CD4-positive, alpha-beta T cell (primary cell): ENCODE measurements at regions not wholly inside any gene's neighbourhood (a gene's known extent, or its start where the extent isn't known, plus 50 kb on each side); places are given as distances from the start of the nearest gene placed in this dataset.

Experiments
- ATAC-seq: fragments of 200-7000 bp; cut with Tn5 transposase; one replicate; pipeline ENCODE4 v1.10.0; 2022; ENCODE audit warnings: mild to moderate bottlenecking; ENCODE audit not compliant: poor library complexity
- CTCF ChIA-PET: fragments of 350-600 bp; sonication (Branson Sonifier 250); formaldehyde crosslinking; loops from one replicate; lab custom pipeline; 2021; ENCODE audit warnings: antibody characterized with exemption, inconsistent platforms; lab: Charles Lee
- POLR2A ChIA-PET: fragments of 350-600 bp; sonication (Branson Sonifier 250); formaldehyde crosslinking; loops from one replicate; lab custom pipeline; 2021; ENCODE audit warnings: antibody characterized with exemption, inconsistent platforms; lab: Charles Lee
- DNase-seq, 14 experiments: peaks; one replicate each; pipeline ENCODE4 v3.0.0-alpha.2; 2013 to 2020; ENCODE audit warnings: mixed read lengths in 2 of 14
- H3K27ac ChIP-seq, 2 donors: one replicate each; pipeline versions ENCODE4 v1.5.1 to v1.7.0; 2013; ENCODE audit warnings: low read length in 2 of 2, low read depth in 1 of 2, mild to moderate bottlenecking in 1 of 2
- H3K27me3 ChIP-seq, 2 experiments: 1 replicate in 1 of 2; 2 replicates in 1 of 2; pipeline versions ENCODE4 v1.6.1 to v1.7.0; 2013; ENCODE audit warnings: low read length in 2 of 2, control low read depth in 1 of 2, mild to moderate bottlenecking in 1 of 2, moderate library complexity in 1 of 2; ENCODE audit not compliant: insufficient read depth in 2 of 2, control insufficient read depth in 1 of 2
- H3K36me3 ChIP-seq: one replicate; pipeline ENCODE4 v1.6.1; 2013; ENCODE audit warnings: low read length, control low read depth; ENCODE audit not compliant: insufficient read depth
- H3K4me1 ChIP-seq: one replicate; pipeline ENCODE4 v1.6.1; 2013; ENCODE audit warnings: low read length, control low read depth; ENCODE audit not compliant: insufficient read depth
- H3K4me3 ChIP-seq: one replicate; pipeline ENCODE4 v1.5.1; 2013; ENCODE audit warnings: mild to moderate bottlenecking, low read length, moderate library complexity
- H3K9me3 ChIP-seq, 2 experiments: 1 replicate in 1 of 2; 2 replicates in 1 of 2; pipeline versions ENCODE4 v1.6.1 to v1.7.0; 2013; ENCODE audit warnings: low read length in 2 of 2, mild to moderate bottlenecking in 2 of 2, control low read depth in 1 of 2, moderate library complexity in 1 of 2; ENCODE audit not compliant: control insufficient read depth in 1 of 2, insufficient read depth in 1 of 2
- H3K27ac Mint-ChIP-seq: one replicate; pipeline ENCODE4 v1.8.0; 2020; ENCODE audit warnings: mixed read lengths
- H3K27me3 Mint-ChIP-seq: one replicate; pipeline ENCODE4 v1.8.0; 2021; ENCODE audit warnings: mixed read lengths
- H3K36me3 Mint-ChIP-seq: one replicate; pipeline ENCODE4 v1.8.0; 2021; ENCODE audit warnings: low read depth, mixed read lengths
- H3K4me1 Mint-ChIP-seq: one replicate; pipeline ENCODE4 v1.8.0; 2021; ENCODE audit warnings: low read depth, mixed read lengths
- H3K4me3 Mint-ChIP-seq: one replicate; pipeline ENCODE4 v1.8.0; 2020; ENCODE audit warnings: mild to moderate bottlenecking, mixed read lengths
- H3K9me3 Mint-ChIP-seq: one replicate; pipeline ENCODE4 v1.8.0; 2020; ENCODE audit warnings: mixed read lengths
- CTCF ChIP-seq: fragments of 200-600 bp; IDR thresholded peaks from one replicate; pipeline ENCODE4 v1.8.0; 2022; ENCODE audit warnings: antibody characterized with exemption, mild to moderate bottlenecking
- intact Hi-C, 2 experiments: fragments of 100-400 bp; cut with DNase I in 1 of 2; cut with micrococcal nuclease in 1 of 2; formaldehyde crosslinking; loops; one replicate each; pipeline versions ENCODE4 v1.15.1 to v1.9.0; 2023 to 2025; cut with DNase I, micrococcal nuclease

DNA sequence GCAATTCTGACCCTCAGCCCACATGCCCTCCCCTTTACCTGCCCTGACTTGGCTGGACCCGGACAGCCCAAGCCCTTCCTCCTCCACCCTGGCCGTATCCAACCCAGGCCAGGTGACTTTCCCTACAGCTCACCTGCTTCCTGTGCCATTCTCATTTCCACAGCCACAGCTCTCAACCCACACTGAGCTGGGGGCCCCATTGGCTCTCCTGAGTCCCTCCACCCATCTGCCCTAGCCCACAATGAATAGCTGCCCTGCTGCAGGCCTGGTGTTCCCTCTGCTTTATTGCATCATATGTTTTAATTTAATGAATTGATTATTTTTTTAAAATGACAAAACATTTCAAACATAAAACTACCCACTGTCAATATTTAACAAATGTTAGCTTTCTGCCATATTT is 118.5 kb upstream of the BACH2 start:
- H3K27ac ChIP-seq, result no peak overlapping the region
- no peak overlapping the region for H3K4me3 ChIP-seq
- Mint-ChIP-seq H3K4me3 (no peak overlapping the region), H3K4me1 (peaks cover 37% of the 10 kb centered on the region), H3K36me3 (peaks cover 6% of the 10 kb centered on the region), H3K9me3 (no peaks in the 10 kb centered on the region), H3K27ac (no peak overlapping the region), H3K27me3 (peaks cover 5% of the 10 kb centered on the region)
- ATAC-seq (no peak), DNase-seq (no peak)
- H3K27me3 ChIP-seq, result no peaks in the 10 kb centered on the region
- ChIA-PET POLR2A (interaction anchor here (0.8 to 3.9 kb wide), 4 partner anchors 9 to 16 kb away, joined by 3 to 34 read pairs (median 4); no protein-coding TSS in a partner anchor), CTCF (interaction anchor here (2.8 kb wide), 1 partner anchor 22 kb away, joined by 11 read pairs; no protein-coding TSS in a partner anchor)
- intact Hi-C loops, result loop anchor here in 1 of 2 experiments (5.0 kb wide), 1 partner anchor 52 kb away; no protein-coding TSS in a partner anchor
- H3K9me3 ChIP-seq, result no peaks in the 10 kb centered on the region
- TF ChIP-seq CTCF, result no peak
- H3K36me3 ChIP-seq, result no peaks in the 10 kb centered on the region
- peaks cover 42% of the 10 kb centered on the region for H3K4me1 ChIP-seq

GRCh38 chr6:90414352-90414751 is 117.7 kb upstream of the BACH2 start:
- H3K4me1 Mint-ChIP-seq, result peaks cover 37% of the 10 kb centered on the region
- ChIA-PET POLR2A (interaction anchor here (0.8 to 3.9 kb wide), 7 partner anchors 10 to 59 kb away, joined by 3 to 34 read pairs (median 3); no protein-coding TSS in a partner anchor), CTCF (interaction anchor here (0.9 kb wide), 1 partner anchor 474 kb away, joined by 3 read pairs; no protein-coding TSS in a partner anchor)
- H3K9me3 ChIP-seq, result no peaks in the 10 kb centered on the region
- H3K27ac ChIP-seq, result no peak overlapping the region
- H3K4me3 Mint-ChIP-seq, result peak overlapping the region; percentile 85
- no peak for TF ChIP-seq CTCF
- no peaks in the 10 kb centered on the region for H3K27me3 ChIP-seq
- DNase-seq, result no peak
- intact Hi-C loops, result loop anchor here in 1 of 2 experiments (5.0 kb wide), 2 partner anchors 48 to 63 kb away; no protein-coding TSS in a partner anchor
- H3K4me3 ChIP-seq, result no peak overlapping the region
- H3K27me3 Mint-ChIP-seq, result peaks cover 5% of the 10 kb centered on the region
- peaks cover 42% of the 10 kb centered on the region for H3K4me1 ChIP-seq
- H3K36me3 ChIP-seq, result no peaks in the 10 kb centered on the region
- ATAC-seq, result no peak
- peaks cover 6% of the 10 kb centered on the region for H3K36me3 Mint-ChIP-seq
- no peaks in the 10 kb centered on the region for H3K9me3 Mint-ChIP-seq
- peak overlapping the region; percentile 90 for H3K27ac Mint-ChIP-seq

DNA sequence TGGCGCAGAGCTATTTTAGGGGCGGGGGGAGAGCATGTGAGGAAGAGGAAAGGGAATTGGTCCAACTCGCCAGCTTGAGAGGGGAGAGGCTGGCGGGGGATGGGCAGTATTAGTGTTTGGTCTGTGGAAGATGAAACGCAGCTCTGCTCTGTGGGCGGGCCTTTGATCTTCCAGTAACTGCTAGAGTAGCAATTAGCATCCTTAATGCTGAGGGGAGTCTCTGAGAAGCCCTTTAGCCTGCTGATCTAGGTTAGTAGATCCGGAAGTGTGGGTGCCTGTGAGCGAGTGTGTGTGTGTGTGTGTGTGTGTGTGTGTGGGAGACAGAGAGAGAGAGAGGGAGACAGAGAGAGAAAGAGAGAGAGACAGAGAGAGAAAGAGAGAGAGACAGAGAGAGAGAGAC is 117.2 kb upstream of the BACH2 start:
- H3K36me3 Mint-ChIP-seq, result peaks cover 6% of the 10 kb centered on the region
- ATAC-seq (peak; percentile 79), DNase-seq (peak; percentile 56 to 93 (median 66))
- Histone ChIP-seq H3K4me3 (peak overlapping the region; percentile 35), H3K27ac (no peak overlapping the region), H3K36me3 (no peaks in the 10 kb centered on the region), H3K9me3 (no peaks in the 10 kb centered on the region), H3K4me1 (peaks cover 42% of the 10 kb centered on the region), H3K27me3 (no peaks in the 10 kb centered on the region)
- peaks cover 5% of the 10 kb centered on the region for H3K27me3 Mint-ChIP-seq
- TF ChIP-seq CTCF, result no peak
- ChIA-PET CTCF (interaction anchor here (0.9 to 1.2 kb wide), 2 partner anchors 11 to 474 kb away, joined by 3 read pairs; no protein-coding TSS in a partner anchor), POLR2A (interaction anchor here (0.6 to 3.9 kb wide), 9 partner anchors 11 to 480 kb away, joined by 3 to 34 read pairs (median 4); partner anchors contain the start of gene BACH2)
- H3K27ac Mint-ChIP-seq, result peak overlapping the region; percentile 90
- intact Hi-C loops, result loop anchor here in 1 of 2 experiments (5.0 kb wide), 2 partner anchors 48 to 63 kb away; no protein-coding TSS in a partner anchor
- no peaks in the 10 kb centered on the region for H3K9me3 Mint-ChIP-seq
- H3K4me1 Mint-ChIP-seq, result peaks cover 37% of the 10 kb centered on the region
- H3K4me3 Mint-ChIP-seq, result peak overlapping the region; percentile 85
